Epithelial cell of esophagus (primary cell): ENCODE measurements at regions not wholly inside any gene's neighbourhood (a gene's known extent, or its start where the extent isn't known, plus 50 kb on each side); places are given as distances from the start of the nearest gene placed in this dataset.

Experiments
- DNase-seq: peaks from one replicate; pipeline ENCODE4 v3.0.0; 2010; ENCODE audit warnings: low read depth
- H3K4me3 ChIP-seq: 2 replicates; pipeline ENCODE4 v1.5.1; 2011; ENCODE audit warnings: mild to moderate bottlenecking, low read length, control low read depth
- TF ChIP-seq, protein P1 (sequence below): IDR thresholded peaks from 2 replicates; pipeline ENCODE4 v1.5.1; 2011; ENCODE audit warnings: low read depth, mild to moderate bottlenecking, low read length, control low read depth, inconsistent platforms; ENCODE audit not compliant: insufficient read depth; ENCODE audit errors: missing control alignments

DNA sequence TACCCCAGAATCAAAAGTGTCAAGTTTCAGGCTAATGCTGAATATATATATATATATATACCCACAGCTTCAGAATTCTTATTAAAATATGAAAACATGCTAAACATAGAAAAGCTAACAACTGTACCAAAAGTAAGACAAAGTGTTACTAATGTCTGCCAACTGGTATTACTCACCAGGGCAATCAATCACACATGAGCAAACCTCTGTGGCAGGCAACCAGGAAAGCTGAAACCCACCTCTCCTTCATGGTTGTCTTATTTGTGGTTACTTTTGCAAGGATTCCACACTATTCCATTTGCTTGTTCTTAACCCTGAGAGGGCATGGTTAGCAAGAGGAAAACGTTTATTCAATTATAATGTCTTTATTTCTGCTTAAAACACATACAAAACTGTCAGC is 512.3 kb upstream of the MDFIC2 start:
- TF ChIP-seq, protein P1, sequence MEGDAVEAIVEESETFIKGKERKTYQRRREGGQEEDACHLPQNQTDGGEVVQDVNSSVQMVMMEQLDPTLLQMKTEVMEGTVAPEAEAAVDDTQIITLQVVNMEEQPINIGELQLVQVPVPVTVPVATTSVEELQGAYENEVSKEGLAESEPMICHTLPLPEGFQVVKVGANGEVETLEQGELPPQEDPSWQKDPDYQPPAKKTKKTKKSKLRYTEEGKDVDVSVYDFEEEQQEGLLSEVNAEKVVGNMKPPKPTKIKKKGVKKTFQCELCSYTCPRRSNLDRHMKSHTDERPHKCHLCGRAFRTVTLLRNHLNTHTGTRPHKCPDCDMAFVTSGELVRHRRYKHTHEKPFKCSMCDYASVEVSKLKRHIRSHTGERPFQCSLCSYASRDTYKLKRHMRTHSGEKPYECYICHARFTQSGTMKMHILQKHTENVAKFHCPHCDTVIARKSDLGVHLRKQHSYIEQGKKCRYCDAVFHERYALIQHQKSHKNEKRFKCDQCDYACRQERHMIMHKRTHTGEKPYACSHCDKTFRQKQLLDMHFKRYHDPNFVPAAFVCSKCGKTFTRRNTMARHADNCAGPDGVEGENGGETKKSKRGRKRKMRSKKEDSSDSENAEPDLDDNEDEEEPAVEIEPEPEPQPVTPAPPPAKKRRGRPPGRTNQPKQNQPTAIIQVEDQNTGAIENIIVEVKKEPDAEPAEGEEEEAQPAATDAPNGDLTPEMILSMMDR: no peak
- no peak overlapping the region for H3K4me3 ChIP-seq
- peak; percentile 72 for DNase-seq

DNA sequence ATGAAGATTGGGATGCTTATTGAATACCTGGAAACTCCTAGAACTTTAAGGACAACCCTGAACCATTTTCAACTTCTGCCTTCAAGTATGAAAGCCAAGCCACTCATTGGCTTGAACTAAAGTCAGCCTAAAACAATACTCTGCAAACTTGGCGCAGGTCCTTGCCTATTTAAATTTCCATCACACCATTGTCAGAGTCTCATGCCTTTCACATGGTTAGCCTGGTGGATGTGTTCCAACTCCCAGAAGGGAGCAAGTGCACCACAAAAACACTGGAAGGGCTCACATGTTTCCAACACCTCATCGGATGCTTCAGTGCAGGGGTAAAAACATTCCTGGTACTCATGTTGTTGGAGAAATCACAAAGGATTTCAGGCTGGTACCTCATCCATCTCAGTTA is 511.6 kb upstream of the MDFIC2 start:
- DNase-seq: no peak
- TF ChIP-seq, protein P1: no peak

DNA sequence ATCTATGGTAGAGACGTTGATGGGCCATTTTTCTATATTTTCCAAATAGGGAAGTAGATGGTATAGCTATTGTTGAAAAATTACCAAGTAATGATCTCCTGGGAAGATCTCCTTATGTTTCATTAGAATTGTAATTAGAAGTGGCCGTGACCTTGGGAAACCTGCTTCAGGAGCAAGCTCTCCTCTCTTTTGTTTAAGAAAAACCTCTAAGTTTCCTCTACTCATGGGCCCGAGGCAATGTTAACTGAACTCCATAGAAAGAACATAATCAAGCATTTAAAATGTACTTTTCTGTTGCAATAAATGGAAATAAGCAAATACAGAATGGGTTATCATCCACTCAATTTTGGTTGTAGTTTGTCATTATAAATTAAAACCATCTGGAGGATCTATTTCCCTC is 511.2 kb upstream of the MDFIC2 start:
- DNase-seq: no peak
- TF ChIP-seq, protein P1: no peak
- no peak overlapping the region for H3K4me3 ChIP-seq

More for the DNA sequence above, 511.6 kb upstream of the MDFIC2 start:
- no peak overlapping the region for H3K4me3 ChIP-seq

DNA sequence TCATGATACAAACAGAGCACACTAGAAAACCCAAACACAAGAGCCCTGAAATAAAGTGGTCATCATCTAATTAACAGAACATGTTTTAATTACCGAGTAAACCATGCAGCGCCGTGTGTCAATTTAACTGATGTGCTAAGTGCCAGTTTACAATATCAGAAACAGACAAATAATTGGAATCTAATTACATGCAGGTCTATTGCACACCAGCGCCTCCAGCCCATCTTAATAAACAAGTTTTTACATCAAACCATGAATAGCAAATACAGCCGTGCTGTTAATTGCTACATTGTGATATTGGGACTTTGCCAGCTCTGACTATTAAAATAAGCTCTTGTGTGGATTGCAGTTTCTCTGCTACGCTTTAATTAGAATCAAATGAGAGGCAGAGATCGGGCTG is 510.2 kb upstream of the MDFIC2 start:
- TF ChIP-seq, protein P1: no peak
- no peak overlapping the region for H3K4me3 ChIP-seq
- DNase-seq: no peak

DNA sequence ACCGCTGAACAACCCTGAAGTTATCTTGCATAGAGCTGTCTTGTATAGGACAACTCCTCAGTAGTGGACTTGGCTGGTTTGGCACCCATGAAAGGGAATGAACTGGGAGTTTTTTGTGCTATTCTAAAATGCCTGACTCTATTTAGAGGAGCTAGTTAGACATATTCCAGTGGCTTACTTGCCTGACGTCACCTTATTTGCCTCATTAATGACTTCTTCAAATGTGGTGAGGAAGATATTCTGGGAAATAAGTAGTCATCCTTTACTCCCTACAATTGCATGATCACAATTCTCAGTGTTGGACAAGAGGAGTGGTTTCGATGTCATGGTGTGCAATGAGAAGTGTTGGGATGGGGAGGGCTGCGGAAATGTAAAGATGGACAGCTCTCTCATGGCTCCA is 509.2 kb upstream of the MDFIC2 start:
- H3K4me3 ChIP-seq: no peak overlapping the region
- no peak for DNase-seq
- TF ChIP-seq, protein P1: no peak

DNA sequence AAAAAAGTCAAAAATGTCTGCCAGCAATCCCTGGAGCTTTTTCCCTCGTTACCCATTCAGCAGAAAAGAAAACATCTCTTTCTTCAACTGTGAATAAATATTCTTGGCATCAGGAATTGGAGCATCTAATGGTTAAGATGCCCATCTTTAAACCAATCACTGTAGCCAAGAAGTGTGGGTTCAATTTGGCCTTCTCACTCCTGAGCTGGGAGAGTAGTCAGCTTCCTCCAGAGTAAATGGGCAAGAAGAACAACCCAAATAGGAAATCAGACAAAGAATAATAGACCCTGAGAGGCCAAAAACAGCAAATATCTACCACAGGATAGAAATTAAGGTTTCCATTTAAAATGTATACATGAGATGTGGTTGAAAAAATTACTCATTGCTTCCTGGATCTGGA is 508.0 kb upstream of the MDFIC2 start:
- TF ChIP-seq, protein P1: no peak
- DNase-seq: no peak
- no peak overlapping the region for H3K4me3 ChIP-seq

DNA sequence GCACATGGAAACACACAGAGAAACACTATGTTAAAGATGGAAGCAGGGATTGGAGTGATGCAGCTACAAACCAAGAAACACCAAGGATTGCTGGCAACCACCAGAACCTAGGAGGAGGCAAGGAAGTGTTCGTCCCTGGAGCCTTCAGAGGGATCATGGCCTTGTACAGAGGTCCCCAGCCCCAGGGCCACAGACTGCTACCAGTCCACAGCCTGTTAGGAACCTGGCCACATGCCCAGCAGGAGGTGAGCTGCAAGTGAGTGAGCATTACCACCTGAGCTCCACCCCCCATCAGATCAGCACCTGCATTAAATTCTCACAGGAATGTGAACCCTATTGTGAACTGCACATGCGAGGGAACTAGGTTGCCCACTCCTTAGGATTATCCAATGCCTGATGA is 505.7 kb upstream of the MDFIC2 start:
- peak; percentile 30 for DNase-seq
- H3K4me3 ChIP-seq: no peak overlapping the region
- TF ChIP-seq, protein P1: no peak
